Smooth muscle cell (in vitro differentiated cells): ENCODE measurements at regions not wholly inside any gene's neighbourhood (a gene's known extent, or its start where the extent isn't known, plus 50 kb on each side); places are given as distances from the start of the nearest gene placed in this dataset.
A peak's percentile ranks its signal among the peaks of the same experiment; 100 is the strongest.

Experiments
- DNase-seq: peaks from one replicate; lab custom pipeline; 2025; ENCODE audit not compliant: unreplicated experiment; lab: John Stamatoyannopoulos, UW
- H2AFZ ChIP-seq: fragments of 200-600 bp; sonication (generic); 2 replicates; pipeline ENCODE4 v1.6.0; 2016; ENCODE audit warnings: antibody characterized with exemption, low read depth, mild to moderate bottlenecking
- H3F3A ChIP-seq: fragments of 200-600 bp; sonication (generic); 2 replicates; pipeline ENCODE4 v1.6.0; 2017; ENCODE audit warnings: antibody characterized with exemption, low read depth
- H3K27ac ChIP-seq: fragments of 200-600 bp; sonication (generic); 2 replicates; pipeline ENCODE4 v1.5.1; 2016; ENCODE audit warnings: low read depth, mild to moderate bottlenecking
- H3K27me3 ChIP-seq: fragments of 200-600 bp; sonication (generic); 2 replicates; pipeline ENCODE4 v1.6.1; 2016; ENCODE audit warnings: low read depth, mild to moderate bottlenecking
- H3K36me3 ChIP-seq: fragments of 200-600 bp; sonication (generic); 2 replicates; pipeline ENCODE4 v1.5.1; 2016; ENCODE audit warnings: low read depth
- H3K4me1 ChIP-seq: fragments of 200-600 bp; sonication (generic); 2 replicates; pipeline ENCODE4 v1.5.1; 2016; ENCODE audit warnings: low read depth
- H3K4me2 ChIP-seq: fragments of 200-600 bp; sonication (generic); 2 replicates; pipeline ENCODE4 v1.6.0; 2016; ENCODE audit warnings: mild to moderate bottlenecking
- H3K4me3 ChIP-seq: fragments of 200-600 bp; sonication (generic); 2 replicates; pipeline ENCODE4 v1.5.1; 2016; ENCODE audit warnings: mild to moderate bottlenecking
- H3K79me2 ChIP-seq: fragments of 200-600 bp; sonication (generic); 2 replicates; pipeline ENCODE4 v1.6.0; 2016; ENCODE audit warnings: low read depth, mild to moderate bottlenecking
- H3K9ac ChIP-seq: fragments of 200-600 bp; sonication (generic); 2 replicates; pipeline ENCODE4 v1.6.0; 2016; ENCODE audit warnings: low read depth
- H3K9me3 ChIP-seq: fragments of 200-600 bp; sonication (generic); replicated peaks from 2 replicates; pipeline ENCODE4 v1.5.1; 2016; ENCODE audit warnings: low read depth
- H4K20me1 ChIP-seq: fragments of 200-600 bp; sonication (generic); 2 replicates; pipeline ENCODE4 v1.6.0; 2016; ENCODE audit warnings: low read depth
- CTCF ChIP-seq: fragments of 200-600 bp; sonication (generic); IDR thresholded peaks from 2 replicates; pipeline ENCODE4 v1.5.1; 2017; ENCODE audit warnings: borderline replicate concordance, mild to moderate bottlenecking, antibody characterized with exemption; ENCODE audit not compliant: insufficient read depth, poor library complexity, severe bottlenecking
- WGBS: methylation state at CpG from one replicate; pipeline ENCODE4 v1.1.7; 2016; ENCODE audit warnings: low lambda C conversion rate; 5-methylcytosine and 5-hydroxymethylcytosine counted together

- H3K36me3 ChIP-seq, result no peaks in the 10 kb centered on the region
- no peaks in the 10 kb centered on the region for H3K9me3 ChIP-seq
- no peaks in the 10 kb centered on the region for H3K4me1 ChIP-seq
- no peak overlapping the region for H3K9ac ChIP-seq
- no peak for TF ChIP-seq CTCF
- no peak for DNase-seq
- 73% methylated on average over 6 of the region's 6 CpGs for WGBS
- H2AFZ ChIP-seq, result no peak overlapping the region
- no peak overlapping the region for H3K4me2 ChIP-seq
- no peaks in the 10 kb centered on the region for H4K20me1 ChIP-seq
- no peaks in the 10 kb centered on the region for H3K79me2 ChIP-seq
- H3K27ac ChIP-seq, result no peak overlapping the region
- no peak overlapping the region for H3K4me3 ChIP-seq
- H3F3A ChIP-seq, result no peaks in the 10 kb centered on the region
- H3K27me3 ChIP-seq, result no peaks in the 10 kb centered on the region
Measured at GRCh38 chr6:103983860-103984259, 875.9 kb downstream of the HACE1 start.

GRCh38 chr6:103983011-103983410 lies 876.7 kb downstream of the HACE1 start:
- no peaks in the 10 kb centered on the region for H3K27me3 ChIP-seq
- H3K9ac ChIP-seq, result no peak overlapping the region
- no peaks in the 10 kb centered on the region for H3K79me2 ChIP-seq
- no peaks in the 10 kb centered on the region for H3F3A ChIP-seq
- no peaks in the 10 kb centered on the region for H3K36me3 ChIP-seq
- H4K20me1 ChIP-seq, result no peaks in the 10 kb centered on the region
- no peak for TF ChIP-seq CTCF
- no peak overlapping the region for H2AFZ ChIP-seq
- WGBS, result 39% methylated on average over 5 of the region's 5 CpGs
- DNase-seq, result no peak
- no peak overlapping the region for H3K4me3 ChIP-seq
- H3K4me2 ChIP-seq, result peak overlapping the region; percentile 20
- H3K9me3 ChIP-seq, result no peaks in the 10 kb centered on the region
- H3K4me1 ChIP-seq, result no peaks in the 10 kb centered on the region
- H3K27ac ChIP-seq, result no peak overlapping the region

GRCh38 chr6:103982574-103982973 lies 877.1 kb downstream of the HACE1 start:
- Histone ChIP-seq H3K9me3 (no peaks in the 10 kb centered on the region), H3K4me2 (no peak overlapping the region), H3K79me2 (no peaks in the 10 kb centered on the region), H3K9ac (no peak overlapping the region), H4K20me1 (no peaks in the 10 kb centered on the region), H3K36me3 (no peaks in the 10 kb centered on the region), H3K27me3 (no peaks in the 10 kb centered on the region), H2AFZ (no peak overlapping the region), H3K4me1 (no peaks in the 10 kb centered on the region), H3K27ac (no peak overlapping the region), H3K4me3 (no peak overlapping the region), H3F3A (no peaks in the 10 kb centered on the region)
- no peak for TF ChIP-seq CTCF
- no peak for DNase-seq
- 60% methylated on average over 4 of the region's 4 CpGs for WGBS

GRCh38 chr6:103979308-103979707 lies 880.4 kb downstream of the HACE1 start:
- no peak for TF ChIP-seq CTCF
- no peaks in the 10 kb centered on the region for H3K27me3 ChIP-seq

More at GRCh38 chr6:103979308-103979707, 880.4 kb downstream of the HACE1 start:
- WGBS, result 54% methylated on average over 2 of the region's 2 CpGs
- H4K20me1 ChIP-seq, result no peaks in the 10 kb centered on the region
- H3K27ac ChIP-seq, result no peak overlapping the region
- H3K4me3 ChIP-seq, result no peak overlapping the region
- no peaks in the 10 kb centered on the region for H3F3A ChIP-seq
- no peaks in the 10 kb centered on the region for H3K79me2 ChIP-seq
- H3K9ac ChIP-seq, result no peak overlapping the region
- no peaks in the 10 kb centered on the region for H3K36me3 ChIP-seq
- no peak overlapping the region for H3K4me2 ChIP-seq
- no peaks in the 10 kb centered on the region for H3K4me1 ChIP-seq
- H3K9me3 ChIP-seq, result no peaks in the 10 kb centered on the region
- no peak for DNase-seq
- no peak overlapping the region for H2AFZ ChIP-seq
